Esophagus squamous epithelium (tissue), 4 donors: ENCODE measurements at regions not wholly inside any gene's neighbourhood (a gene's known extent, or its start where the extent isn't known, plus 50 kb on each side); places are given as distances from the start of the nearest gene placed in this dataset.

Experiments
- CTCF ChIP-seq, 6 experiments: fragments of 450-650 bp in 4 of 6; fragments of 200-600 bp in 2 of 6; sonication (generic) in 2 of 6; IDR thresholded peaks; one replicate each; pipeline ENCODE4 v1.5.1; 2016 to 2019; ENCODE audit warnings: antibody characterized with exemption in 6 of 6, mild to moderate bottlenecking in 4 of 6, moderate library complexity in 4 of 6
- POLR2A ChIP-seq, 4 donors: fragments of 450-650 bp; IDR thresholded peaks; one replicate each; pipeline ENCODE4 v1.6.1; 2017; ENCODE audit warnings: antibody characterized with exemption in 4 of 4, mild to moderate bottlenecking in 4 of 4, moderate library complexity in 3 of 4

DNA sequence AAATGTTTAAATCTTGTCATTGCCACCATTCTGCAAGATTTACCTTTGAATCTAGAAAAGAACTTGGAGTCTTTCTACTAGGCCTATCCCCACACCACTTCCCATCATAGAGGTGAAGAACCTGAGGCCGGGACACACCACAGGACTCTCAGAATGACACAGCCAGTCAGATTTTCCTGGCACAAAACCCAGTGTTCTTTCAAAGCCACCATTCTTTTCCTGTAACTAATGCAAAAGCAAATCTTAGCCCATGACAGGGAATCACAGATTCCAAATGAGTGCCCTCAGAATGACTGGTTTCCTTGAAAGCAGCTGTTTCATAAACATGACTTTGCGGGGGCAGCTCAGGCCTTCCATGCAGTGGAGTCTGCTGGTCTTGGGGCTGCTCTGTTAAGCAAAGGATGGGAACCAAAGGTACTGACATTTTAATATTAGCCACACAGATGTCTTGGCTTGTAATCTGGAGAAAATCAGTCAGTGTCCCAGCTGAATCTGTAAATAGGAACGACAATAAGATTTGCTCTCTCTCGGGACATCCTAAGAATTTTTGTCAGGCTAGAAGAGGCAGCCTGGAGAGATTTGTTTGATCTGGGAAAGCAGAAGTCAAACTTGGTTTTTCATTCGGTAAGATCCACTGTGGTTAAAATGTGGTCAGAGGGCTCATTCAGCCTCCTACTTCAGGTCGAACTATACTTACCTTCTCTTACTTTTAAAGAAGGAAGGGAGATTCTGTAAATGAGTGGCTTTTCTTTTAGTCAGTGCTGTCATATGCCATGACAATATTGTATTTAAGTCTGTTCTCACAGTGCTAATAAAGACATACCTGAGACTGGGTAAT is 115.1 kb downstream of the PALM2AKAP2 start:
- TF ChIP-seq POLR2A (IDR thresholded peaks at IDR 0.05): no peak
- no peak for TF ChIP-seq CTCF (IDR thresholded peaks at IDR 0.05)
